Gastrocnemius medialis (tissue), 4 donors: ENCODE measurements at regions not wholly inside any gene's neighbourhood (a gene's known extent, or its start where the extent isn't known, plus 50 kb on each side); places are given as distances from the start of the nearest gene placed in this dataset.

ENCODE experiments used
- ATAC-seq, 2 donors: fragments of 150-250 bp; one replicate each; pipeline ENCODE4 v1.9.1; 2016
- DNase-seq, 2 donors: peaks; one replicate each; pipeline ENCODE4 v3.0.0-alpha.2; 2019
- H3K27ac ChIP-seq, 4 donors: fragments of 200-600 bp; sonication (generic); 1 replicate in 1 of 4; 2 replicates in 3 of 4; pipeline ENCODE4 v1.5.1; 2016 to 2018; ENCODE audit warnings: mild to moderate bottlenecking in 2 of 4, moderate library complexity in 1 of 4
- H3K27me3 ChIP-seq, 3 donors: fragments of 200-600 bp; sonication (generic) in 2 of 3; 1 replicate in 1 of 3; 2 replicates in 2 of 3; pipeline versions ENCODE4 v1.5.1 to v1.6.0; 2016 to 2019; ENCODE audit warnings: mild to moderate bottlenecking in 1 of 3, moderate library complexity in 1 of 3
- H3K36me3 ChIP-seq, 2 donors: fragments of 200-600 bp; sonication (generic) in 1 of 2; one replicate each; pipeline ENCODE4 v1.5.1; 2017 to 2018
- H3K4me1 ChIP-seq, 2 donors: fragments of 200-600 bp; sonication (generic) in 1 of 2; one replicate each; pipeline ENCODE4 v1.5.1; 2016 to 2017; ENCODE audit warnings: mild to moderate bottlenecking in 2 of 2
- H3K4me3 ChIP-seq, 4 donors: fragments of 200-600 bp; sonication (generic) in 3 of 4; 1 replicate in 1 of 4; 2 replicates in 3 of 4; pipeline ENCODE4 v1.5.1; 2016 to 2019; ENCODE audit warnings: mild to moderate bottlenecking in 2 of 4
- H3K9me3 ChIP-seq, 3 donors: fragments of 200-600 bp; sonication (generic) in 2 of 3; 1 replicate in 1 of 3; 2 replicates in 2 of 3; pipeline ENCODE4 v1.5.1; 2016 to 2019
- CTCF ChIP-seq, 5 experiments: fragments of 450-650 bp in 3 of 5; fragments of 200-600 bp in 2 of 5; sonication (generic) in 2 of 5; IDR thresholded peaks in 4 of 5; conservative IDR thresholded peaks in 1 of 5; 1 replicate in 4 of 5; 2 replicates in 1 of 5; pipeline ENCODE4 v1.5.1; 2016 to 2019; ENCODE audit warnings: antibody characterized with exemption in 5 of 5, mild to moderate bottlenecking in 3 of 5, moderate library complexity in 3 of 5
- POLR2A ChIP-seq, 2 donors: fragments of 450-650 bp; IDR thresholded peaks; one replicate each; pipeline ENCODE4 v1.6.1; 2017; ENCODE audit warnings: antibody characterized with exemption in 2 of 2, mild to moderate bottlenecking in 2 of 2, moderate library complexity in 2 of 2
- in situ Hi-C, 4 donors: fragments of 200-750 bp; cut with MboI; loops; one replicate each; pipeline versions ENCODE4 v1.15.0 to v1.8.0; 2017; ENCODE audit warnings: low sequenced_read_pairs in 4 of 4
- intact Hi-C: fragments of 100-400 bp; cut with DNase I; formaldehyde crosslinking; loops from one replicate; pipeline ENCODE4 v1.15.1; 2023; ENCODE audit warnings: low total_unique reads

- H3K4me1 ChIP-seq: peaks cover 3 to 6% of the 10 kb centered on the region in 2 donors
- ATAC-seq (no peak), DNase-seq (no peak)
- no peaks in the 10 kb centered on the region for H3K9me3 ChIP-seq
- H3K36me3 ChIP-seq: no peaks in the 10 kb centered on the region
- TF ChIP-seq CTCF (IDR thresholded peaks at IDR 0.05 in 4 of 5, conservative IDR thresholded peaks at IDR 0.05 in 1 of 5) (no peak), POLR2A (IDR thresholded peaks at IDR 0.05) (no peak)
- in situ Hi-C loops (loop anchor here in 1 of 4 donors (10.0 kb wide), 1 partner anchor 55 kb away; no protein-coding TSS in a partner anchor), intact Hi-C loops (no loop called here)
- H3K27ac ChIP-seq: no peak overlapping the region
- H3K27me3 ChIP-seq: no peaks in the 10 kb centered on the region
- no peak overlapping the region for H3K4me3 ChIP-seq
Observed at GRCh38 chr16:54409982-54410381, 123.4 kb upstream of the IRX3 start.

- DNase-seq (no peak), ATAC-seq (no peak)
- TF ChIP-seq POLR2A (IDR thresholded peaks at IDR 0.05) (no peak), CTCF (IDR thresholded peaks at IDR 0.05 in 4 of 5, conservative IDR thresholded peaks at IDR 0.05 in 1 of 5) (no peak)
- Histone ChIP-seq H3K36me3 (no peaks in the 10 kb centered on the region), H3K27me3 (no peaks in the 10 kb centered on the region), H3K4me1 (peaks cover 3 to 6% of the 10 kb centered on the region in 2 donors), H3K4me3 (no peak overlapping the region), H3K9me3 (no peaks in the 10 kb centered on the region), H3K27ac (no peak overlapping the region)
- in situ Hi-C loops (loop anchor here in 1 of 4 donors (10.0 kb wide), 1 partner anchor 57 kb away; no protein-coding TSS in a partner anchor), intact Hi-C loops (no loop called here)
Observed at GRCh38 chr16:54407596-54407995, 121.0 kb upstream of the IRX3 start.

- in situ Hi-C loops (loop anchor here in 1 of 4 donors (10.0 kb wide), 1 partner anchor 59 kb away; no protein-coding TSS in a partner anchor), intact Hi-C loops (no loop called here)
- Histone ChIP-seq H3K27ac (no peak overlapping the region), H3K27me3 (no peaks in the 10 kb centered on the region), H3K9me3 (no peaks in the 10 kb centered on the region), H3K4me1 (no peaks in the 10 kb centered on the region), H3K4me3 (no peak overlapping the region), H3K36me3 (no peaks in the 10 kb centered on the region)
- ATAC-seq: peak in 1 of 2 donors; percentile 47
- no peak for DNase-seq
- TF ChIP-seq CTCF (IDR thresholded peaks at IDR 0.05 in 4 of 5, conservative IDR thresholded peaks at IDR 0.05 in 1 of 5): no peak
- TF ChIP-seq POLR2A (IDR thresholded peaks at IDR 0.05): no peak
Observed at GRCh38 chr16:54405478-54405877, 118.9 kb upstream of the IRX3 start.

- Histone ChIP-seq H3K27me3 (no peaks in the 10 kb centered on the region), H3K9me3 (no peaks in the 10 kb centered on the region), H3K4me1 (no peaks in the 10 kb centered on the region), H3K36me3 (no peaks in the 10 kb centered on the region), H3K27ac (no peak overlapping the region), H3K4me3 (no peak overlapping the region)
- DNase-seq: no peak
- TF ChIP-seq POLR2A (IDR thresholded peaks at IDR 0.05) (no peak), CTCF (IDR thresholded peaks at IDR 0.05 in 4 of 5, conservative IDR thresholded peaks at IDR 0.05 in 1 of 5) (no peak)
- in situ Hi-C loops (loop anchor here in 1 of 4 donors (10.0 kb wide), 1 partner anchor 61 kb away; no protein-coding TSS in a partner anchor), intact Hi-C loops (no loop called here)
- no peak for ATAC-seq
Observed at GRCh38 chr16:54403580-54403979, 117.0 kb upstream of the IRX3 start.

- ATAC-seq: no peak
Observed at GRCh38 chr16:54402873-54403272, 116.3 kb upstream of the IRX3 start.

More at GRCh38 chr16:54402873-54403272, 116.3 kb upstream of the IRX3 start:
- TF ChIP-seq POLR2A (IDR thresholded peaks at IDR 0.05): no peak
- TF ChIP-seq CTCF (IDR thresholded peaks at IDR 0.05 in 4 of 5, conservative IDR thresholded peaks at IDR 0.05 in 1 of 5): no peak
- H3K9me3 ChIP-seq: no peaks in the 10 kb centered on the region
- in situ Hi-C loops: loop anchor here in 1 of 4 donors (10.0 kb wide), 1 partner anchor 62 kb away; no protein-coding TSS in a partner anchor
- H3K27me3 ChIP-seq: no peaks in the 10 kb centered on the region
- H3K36me3 ChIP-seq: no peaks in the 10 kb centered on the region
- no peak overlapping the region for H3K27ac ChIP-seq
- no peak overlapping the region for H3K4me3 ChIP-seq
- intact Hi-C loops: no loop called here
- no peaks in the 10 kb centered on the region for H3K4me1 ChIP-seq
- DNase-seq: no peak
